ENCODE measurements at regions not wholly inside any gene's neighbourhood (a gene's known extent, or its start where the extent isn't known, plus 50 kb on each side); places are given as distances from the start of the nearest gene placed in this dataset.

DNA sequence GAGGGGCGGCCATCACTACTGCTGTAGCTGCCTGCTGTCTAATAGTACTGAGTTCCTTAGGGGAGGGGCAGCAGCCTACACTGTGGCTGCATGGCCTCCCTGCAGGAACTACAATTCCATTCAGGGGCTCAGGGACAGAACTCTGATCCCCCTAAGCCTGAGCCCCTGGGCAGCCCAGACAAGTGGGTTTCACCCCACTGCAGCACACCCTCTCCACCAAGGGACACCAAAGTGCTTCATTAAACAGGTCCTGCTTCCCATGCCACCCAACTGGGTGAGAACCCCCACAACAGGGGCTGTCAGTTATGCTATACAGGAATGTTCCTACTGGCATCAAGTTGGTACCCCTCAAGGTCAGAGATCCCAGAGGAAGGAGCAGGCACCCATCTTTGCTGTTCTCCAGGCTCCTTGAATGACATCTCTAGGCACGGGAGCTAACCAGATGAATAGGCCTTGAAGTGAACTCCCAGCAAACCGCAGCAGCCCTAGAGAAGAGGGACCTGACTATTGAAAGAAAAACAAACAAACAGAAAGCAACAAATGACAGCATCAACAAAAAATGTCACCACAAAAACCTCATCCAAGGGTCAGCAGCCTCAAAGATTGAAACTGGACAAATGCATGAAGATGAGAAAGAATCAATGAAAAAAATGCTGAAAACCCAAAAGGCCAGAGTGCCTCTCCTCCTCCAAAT is 437.4 kb downstream of the NUF2 start:
- DNase-seq, result no peak

DNA sequence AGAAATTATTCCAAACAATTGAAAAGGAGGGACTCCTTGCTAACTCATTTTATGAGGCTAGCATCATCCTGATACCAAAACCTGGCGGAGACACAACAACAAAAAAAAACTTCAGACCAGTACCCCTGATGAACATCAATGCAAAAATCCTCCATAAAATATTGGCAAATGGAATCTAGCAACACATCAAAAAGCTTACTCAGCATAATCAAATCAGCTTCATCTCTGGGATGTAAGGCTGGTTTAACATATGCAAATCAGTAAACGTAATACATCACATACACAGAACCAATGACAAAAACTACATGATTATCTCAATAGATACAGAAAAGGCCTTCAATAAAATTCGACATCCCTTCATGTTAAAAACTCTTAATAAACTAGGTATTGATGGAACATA is 440.1 kb downstream of the NUF2 start:
- DNase-seq, result no peak

DNA sequence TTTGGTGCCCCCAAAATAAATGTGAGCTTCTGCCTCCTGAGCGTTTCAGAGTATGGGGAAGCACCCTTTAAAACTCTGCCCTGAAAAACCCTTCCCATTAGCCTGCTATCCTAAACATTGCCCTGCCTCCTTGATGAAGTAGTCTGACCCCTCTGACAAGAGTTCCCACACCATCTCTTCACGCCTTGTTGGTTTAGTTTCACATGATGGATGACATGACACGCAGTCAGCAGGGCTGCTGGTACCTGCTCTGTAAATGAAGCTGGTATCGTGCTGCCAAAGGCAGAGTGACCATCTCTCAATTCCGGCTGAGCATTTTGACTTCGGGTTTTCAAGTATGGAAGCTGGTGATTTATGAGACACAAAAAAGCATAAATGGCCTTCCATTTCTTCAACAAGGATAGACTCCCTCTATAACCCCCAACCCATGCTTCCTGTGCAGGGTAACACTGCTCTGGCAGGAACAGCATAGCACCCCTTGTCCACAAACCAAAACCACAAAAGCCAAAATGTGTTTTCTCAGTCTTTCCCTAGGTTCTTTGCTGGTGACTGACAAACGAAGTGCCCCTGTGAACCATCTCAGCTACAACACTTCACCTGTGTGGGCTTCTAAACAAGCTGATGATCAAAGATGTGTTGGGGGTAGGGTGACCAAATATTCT is 444.6 kb downstream of the NUF2 start:
- DNase-seq, result no peak

DNA sequence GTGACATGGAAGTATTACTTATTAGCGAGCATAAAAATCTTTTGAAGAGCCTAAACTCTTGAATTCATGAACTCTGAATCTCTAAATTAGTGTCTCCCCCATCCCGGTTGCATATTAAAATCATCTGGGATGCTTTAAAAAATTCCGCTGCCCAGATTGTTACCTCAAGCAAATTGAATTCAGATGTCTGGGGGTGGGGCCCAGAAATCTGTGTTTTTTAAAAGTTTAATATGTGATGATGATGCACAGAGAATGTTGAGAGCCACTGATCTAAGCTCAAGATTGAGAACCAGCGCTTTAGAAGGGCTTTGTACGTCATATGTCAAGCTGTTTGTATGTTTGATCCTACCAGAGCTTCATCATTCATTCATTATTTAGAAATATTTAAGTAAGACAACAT is 446.8 kb downstream of the NUF2 start:
- DNase-seq, result no peak

DNA sequence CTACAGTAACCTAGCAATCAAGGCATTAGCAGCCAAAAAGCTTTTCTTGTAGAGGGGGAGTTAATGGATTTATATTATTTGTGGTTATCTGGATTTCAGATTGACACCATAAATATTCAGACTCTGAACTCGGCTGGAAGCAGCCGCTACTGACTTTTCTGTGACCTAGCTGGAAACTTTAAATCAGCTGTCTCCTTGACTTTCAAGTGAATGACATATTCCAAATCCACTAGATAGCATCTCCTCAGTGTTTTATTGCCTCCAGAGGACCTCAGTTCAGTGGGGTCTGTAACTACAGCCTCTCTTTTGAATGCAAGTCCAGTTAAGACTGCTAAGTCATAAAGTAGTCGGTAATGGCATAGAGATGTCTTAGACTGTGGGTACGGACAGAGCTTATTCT is 448.5 kb downstream of the NUF2 start:
- DNase-seq, result no peak

DNA sequence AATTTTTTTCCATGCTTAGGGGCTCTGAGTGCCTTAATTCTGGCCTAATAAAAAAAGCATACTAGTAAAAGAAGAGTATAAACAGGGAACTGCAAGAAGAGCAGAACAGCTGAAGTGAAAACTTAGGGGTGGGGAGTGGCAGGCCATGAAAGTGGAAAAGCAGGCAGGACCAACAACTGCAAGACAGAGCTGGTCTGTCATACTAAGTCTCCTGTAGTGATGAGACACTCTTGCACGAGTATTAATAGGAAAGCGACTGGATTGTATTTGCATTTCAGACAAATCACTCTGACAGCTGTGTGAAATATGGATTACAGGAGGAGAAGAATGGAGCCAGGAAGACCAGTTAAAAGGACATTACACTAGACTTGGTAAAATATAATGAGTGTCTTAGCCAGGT is 449.9 kb downstream of the NUF2 start:
- DNase-seq, result no peak

DNA sequence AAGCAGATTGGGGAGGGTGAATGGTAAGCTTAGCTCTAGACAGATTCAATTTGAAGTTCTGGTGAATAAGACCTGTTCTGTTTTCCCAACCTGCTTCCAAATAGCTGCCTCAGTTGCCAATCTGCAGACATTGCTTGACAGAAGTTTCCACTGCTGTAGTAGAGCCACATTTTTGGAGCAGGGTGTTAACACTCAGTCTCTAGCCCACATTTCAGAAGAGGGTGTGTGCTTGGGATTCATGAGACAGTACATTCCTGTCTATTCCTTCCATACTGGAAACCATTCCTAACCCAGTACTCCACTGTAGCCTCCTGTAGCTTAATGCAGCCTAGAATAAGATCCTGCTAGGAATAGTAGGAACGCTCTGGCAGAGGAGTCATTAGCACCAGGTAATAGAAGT is 450.5 kb downstream of the NUF2 start:
- DNase-seq, result no peak

DNA sequence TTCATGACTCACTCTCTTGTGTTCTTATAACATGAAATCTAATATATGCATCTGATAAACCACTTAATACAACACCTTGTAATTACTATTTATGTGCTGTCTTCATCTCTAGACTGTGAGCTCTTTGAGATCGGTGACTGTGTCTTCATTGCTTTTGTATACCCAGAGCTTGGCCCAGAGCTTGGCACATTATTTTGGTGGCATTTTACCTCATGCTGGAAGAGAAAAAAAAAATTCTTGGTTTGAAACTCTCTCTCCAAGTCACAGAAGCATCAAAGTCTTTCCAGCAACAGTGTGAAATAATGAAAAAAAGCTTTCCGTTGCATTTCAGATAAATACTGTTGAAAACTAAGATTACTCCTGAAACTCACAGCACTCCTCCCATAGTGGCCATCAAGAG is 451.6 kb downstream of the NUF2 start:
- DNase-seq, result no peak

DNA sequence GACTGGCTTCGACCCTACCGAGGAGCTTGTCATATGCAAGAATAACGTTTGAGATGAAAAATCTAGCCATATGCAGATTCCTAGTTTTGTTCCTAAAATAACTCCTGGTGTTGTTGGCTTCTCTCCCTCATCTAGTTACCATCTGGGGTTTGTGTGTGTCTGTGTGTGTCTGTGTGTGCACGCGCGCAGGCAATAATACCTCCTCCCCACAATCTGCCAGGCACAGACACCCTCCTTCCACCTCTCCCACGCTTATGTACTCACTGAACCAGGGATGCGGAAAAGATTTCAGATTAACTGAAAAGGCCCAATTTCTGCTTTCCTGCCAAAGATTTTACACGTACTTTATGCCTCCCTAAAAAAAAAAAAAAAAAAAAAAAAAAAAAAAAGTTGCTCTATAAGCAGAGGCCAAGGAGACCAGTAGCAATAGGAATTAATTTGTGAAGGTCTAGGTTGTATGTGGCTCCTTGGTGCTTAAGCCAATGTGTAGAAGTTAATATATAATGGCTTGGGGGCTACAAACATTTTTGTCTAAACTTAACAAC is 452.7 kb downstream of the NUF2 start:
- DNase-seq, result no peak

DNA sequence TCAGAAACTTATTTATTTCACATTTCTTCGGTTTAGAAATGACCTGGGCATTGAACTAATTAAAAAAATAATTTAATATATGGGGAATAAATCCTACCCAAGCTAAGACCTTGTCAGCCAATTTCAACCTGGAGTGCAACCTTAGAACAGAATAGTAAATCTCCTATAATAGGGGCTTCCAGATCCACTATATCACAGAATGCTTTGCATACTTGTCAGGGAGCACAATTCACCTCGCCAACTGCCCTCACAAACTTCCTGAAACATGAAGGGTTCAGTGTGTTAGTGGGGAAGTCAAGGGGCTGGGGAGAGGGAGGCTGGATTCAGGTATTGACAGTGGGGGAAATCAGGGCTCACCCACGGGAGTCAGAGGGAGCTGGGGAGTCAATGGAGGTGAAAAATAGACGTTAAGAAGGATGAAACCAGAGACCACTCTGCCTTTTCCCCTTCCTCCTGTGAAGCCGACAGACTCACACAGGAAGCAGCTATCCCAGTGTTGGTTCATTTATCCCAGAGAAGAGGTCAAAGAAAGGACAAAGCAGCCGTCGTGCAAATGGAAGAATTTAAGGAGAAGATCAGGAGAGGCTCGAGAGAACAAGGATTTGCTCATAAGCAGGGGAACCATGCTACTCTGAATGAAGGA is 453.3 kb downstream of the NUF2 start:
- no peak for DNase-seq

DNA sequence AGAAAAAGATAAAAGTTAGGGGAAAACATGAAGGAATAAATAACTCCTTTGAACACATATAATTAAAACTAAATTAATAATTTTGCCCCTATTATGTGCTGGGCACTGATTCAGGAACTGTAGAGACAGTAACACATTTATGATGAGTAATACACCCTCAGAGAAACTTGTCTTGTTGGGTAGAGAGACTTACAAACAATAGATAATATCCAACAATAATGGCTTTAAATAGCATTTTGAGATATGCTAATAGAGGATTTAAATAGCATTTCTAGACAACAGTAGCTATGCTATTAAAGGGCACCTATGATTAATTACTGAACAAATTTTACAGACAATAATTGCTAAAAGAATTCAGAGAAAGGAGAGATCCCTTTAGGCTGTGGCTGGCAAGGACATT is 455.5 kb downstream of the NUF2 start:
- no peak for DNase-seq

DNA sequence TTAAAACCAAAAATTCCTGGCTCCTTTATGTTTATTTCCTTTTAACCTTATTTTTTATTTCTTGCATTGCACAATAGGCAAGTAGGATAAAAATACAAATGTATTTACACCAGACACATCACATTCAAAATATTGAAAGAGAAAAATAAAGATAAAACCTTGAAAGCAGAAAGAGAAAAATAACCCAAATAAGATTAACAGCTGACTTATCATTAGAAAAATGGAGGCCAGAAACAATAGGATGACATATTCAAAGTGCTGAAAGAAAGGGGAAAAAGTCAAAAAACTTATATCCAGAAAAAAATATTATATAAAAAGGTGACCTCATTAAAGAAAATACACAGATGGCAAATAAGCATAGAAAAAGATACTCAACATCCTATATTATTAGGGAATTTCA is 459.4 kb downstream of the NUF2 start:
- DNase-seq, result no peak

DNA sequence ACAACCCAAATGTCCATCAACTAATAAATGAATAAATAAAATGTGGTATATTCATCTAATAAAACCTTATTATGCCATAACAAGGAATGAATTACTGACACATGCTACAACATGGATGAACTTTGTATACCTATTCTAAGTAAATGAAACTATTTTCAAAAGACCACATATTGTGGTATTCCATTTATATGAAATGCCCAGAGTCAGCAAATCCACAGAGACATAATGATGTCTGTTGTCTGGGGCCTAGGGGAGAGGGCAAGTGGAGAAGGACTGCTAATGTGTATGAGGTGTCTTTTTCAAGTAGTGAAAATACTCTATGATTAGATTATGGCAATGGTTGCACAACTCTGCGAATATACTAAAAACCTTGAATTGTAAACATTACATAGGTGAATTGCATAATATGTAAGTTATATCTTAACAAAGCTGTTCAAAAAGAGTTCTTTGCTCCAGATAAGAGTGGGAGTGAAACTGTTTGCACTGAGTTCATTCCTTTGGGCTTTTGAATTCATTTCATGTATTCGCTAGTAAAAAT is 464.2 kb downstream of the NUF2 start:
- no peak for DNase-seq

DNA sequence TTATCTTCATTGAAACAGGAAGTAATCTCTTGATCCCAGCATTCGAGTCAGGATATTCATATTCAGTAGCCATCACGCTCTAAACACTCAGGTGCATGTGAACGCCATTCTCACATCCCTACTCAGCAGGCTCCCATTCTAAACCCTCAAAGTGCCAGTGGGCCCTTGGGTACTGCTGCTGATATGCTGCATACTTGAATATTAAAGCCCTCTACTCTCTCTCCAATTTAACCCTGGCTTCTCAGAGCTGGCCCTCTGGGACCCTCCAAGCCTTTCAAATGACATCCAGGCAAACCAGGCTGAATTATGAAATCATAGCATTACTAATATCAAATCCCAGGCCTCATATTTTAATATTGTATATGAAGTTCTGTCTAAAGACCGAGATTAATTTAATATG is 468.2 kb downstream of the NUF2 start:
- no peak for DNase-seq

DNA sequence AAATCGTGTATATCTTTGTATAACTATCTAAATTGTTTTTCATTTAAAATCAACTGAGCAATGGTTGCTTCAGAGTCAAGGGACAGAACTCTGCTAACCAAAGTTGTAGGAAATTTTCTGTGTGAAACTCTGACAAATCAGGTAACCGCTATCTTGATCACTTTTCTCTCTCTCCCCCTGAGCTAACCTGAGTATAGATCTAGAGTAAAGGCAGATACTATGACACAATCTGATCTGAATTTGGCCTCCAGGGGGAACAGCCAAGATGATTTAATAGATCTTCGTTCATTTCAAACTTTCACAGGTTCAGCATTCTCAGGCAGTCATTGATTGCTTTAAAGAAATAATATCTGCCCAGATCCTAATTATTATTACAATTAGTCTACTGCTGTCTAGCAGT is 472.8 kb downstream of the NUF2 start:
- DNase-seq, result no peak

DNA sequence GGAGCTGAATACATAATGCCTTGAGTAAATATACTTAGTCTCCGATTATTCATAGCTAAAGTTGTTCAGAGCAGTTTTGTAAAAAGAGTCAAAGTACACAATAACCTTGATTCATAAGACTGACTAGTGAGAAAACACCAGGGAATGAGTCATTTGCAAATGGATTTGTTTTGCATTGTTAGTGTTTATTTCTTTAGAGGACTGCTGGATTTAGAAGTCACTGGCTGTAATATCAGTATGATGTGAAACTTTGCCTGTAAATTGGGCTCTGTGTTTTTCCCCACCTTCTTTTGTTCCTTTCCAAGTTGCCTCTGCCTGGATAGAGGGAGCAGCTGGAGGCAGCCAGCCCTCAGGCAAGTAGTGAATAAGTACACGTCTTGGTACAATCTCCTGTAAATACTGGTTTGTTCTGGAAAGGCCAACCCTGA is 474.7 kb downstream of the NUF2 start:
- no peak for DNase-seq

DNA sequence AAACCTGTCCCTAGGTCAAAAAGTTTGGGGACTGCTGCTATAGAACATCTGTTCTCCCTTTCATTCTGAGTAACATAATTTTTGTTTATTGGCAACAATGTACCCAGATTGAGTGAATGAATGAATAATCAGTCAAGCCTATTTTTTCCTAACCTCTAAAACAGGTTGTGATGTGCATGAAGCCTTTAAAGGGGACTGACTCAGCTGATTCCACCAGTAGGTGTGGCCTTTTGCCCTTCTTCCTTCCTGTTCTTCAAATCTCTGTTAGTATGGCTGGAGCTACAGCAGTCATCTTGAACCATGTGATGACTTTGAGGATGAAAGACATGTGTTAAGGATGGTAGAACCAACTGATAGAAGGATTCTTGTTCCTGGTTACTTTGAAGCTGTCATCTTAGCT is 476.1 kb downstream of the NUF2 start:
- no peak for DNase-seq

DNA sequence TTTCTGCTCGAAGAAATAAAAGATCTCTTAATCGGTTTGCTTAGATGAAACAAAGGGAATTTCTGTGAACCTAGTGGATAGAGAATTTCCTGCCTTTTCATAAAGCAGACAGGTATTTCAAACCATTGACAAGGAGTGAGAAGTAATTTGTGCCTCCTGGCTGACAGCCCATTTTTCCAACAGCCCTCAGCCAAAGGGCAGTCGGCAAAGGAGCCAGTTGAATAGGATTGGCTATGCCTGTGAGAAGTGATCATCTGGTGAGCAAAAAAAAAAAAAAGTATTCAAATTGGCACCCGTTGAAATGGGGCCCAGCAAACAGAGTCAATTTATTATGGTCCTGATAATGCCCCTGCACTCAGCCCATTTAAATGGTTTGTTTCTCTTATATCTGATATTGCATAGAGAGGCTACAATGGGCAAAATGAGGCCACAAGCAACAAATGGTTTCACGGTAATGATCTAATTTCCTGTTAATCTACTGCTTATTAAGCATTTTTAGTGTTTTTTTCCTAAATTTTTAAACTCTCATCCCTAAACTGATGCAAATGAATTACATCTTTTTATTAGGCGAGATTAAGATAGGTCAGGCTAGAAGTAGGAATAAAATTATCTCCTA is 477.5 kb downstream of the NUF2 start:
- DNase-seq, result no peak

DNA sequence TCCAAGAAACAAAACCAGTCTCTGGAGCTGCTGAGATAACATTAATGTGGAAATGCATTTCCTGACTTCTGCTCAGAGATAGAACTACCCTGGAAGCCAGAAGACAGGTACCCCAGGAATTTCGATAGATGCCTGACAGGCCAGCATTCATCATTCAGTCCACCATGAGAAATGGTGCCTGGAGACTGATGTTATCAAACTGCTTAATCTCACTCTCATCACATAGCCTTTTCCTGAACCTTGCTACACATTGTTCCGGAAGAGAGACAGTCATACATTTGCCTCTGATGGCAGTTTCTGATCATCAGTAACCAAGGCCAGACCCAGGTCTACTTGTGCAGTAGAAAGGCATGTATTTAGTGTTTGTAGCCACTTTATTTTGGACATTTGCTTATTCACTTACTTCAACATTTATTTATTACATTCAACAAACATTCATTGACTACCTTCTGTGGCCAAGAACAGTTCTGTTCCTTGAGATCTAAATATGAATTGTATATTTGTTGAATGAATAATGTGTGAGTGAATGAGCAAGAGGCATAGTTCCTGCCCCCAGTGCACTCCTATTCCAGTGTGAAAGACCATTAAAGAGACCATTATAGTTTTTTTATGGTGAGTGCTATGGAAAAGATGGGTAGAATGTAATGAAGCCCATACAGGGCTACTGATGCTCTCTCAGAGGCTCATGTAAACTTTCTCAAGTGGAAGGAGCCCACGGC is 485.7 kb downstream of the NUF2 start:
- DNase-seq, result no peak

DNA sequence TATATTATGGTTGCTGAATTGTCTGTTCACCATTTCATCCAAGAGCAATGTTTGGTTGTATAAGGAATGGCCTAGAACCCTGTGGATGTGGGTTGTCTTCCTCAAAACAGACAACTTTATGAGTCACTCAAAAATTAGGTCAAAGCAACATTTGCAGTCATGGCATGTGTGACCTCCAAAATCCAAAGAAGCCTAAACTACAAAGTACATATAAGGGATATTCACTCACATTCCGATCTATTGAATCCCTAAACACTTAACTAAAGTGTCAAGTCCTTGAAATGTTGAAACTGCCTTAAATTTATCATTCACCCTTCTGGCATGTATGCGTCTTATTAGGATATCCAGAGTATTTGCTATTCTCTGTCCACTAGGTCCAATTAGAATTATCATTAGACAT is 491.5 kb downstream of the NUF2 start:
- no peak for DNase-seq

DNA sequence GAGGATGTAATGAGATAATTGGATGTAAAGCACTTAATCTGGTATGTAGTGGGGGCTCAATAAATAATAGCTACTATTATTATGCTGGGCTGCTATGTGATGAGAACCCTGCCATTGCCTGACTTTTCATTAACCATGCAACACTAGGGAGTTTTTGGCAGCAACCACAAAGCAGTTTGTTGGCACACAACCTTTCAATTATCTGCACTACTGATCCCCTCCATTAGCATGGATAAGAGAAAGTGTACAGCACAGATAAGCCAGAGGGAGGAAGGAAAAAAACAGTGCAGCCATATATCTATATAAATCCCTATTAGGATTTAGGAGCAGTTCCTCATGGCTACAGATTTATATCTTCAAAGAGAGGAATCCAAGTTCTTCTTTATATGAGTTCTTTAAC is 498.5 kb downstream of the NUF2 start:
- DNase-seq, result no peak

DNA sequence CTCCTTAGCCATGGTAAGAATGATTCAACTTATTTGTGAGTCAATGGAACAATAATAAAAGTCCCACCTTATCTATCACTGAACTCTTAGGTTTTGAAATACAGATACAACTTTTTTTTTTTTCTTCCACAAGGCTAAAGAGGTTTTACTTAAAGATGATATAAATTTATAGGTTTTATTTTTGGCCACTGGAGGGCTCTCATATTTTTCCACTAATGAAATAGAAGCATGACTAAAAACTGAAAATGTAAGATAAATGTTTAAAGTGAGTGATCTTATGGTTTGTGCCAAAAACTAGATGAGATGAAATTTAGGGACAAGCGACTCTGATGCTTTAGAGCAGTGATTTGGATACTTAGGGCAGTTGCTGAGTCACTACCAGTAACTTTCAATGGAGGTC is 499.0 kb downstream of the NUF2 start:
- no peak for DNase-seq

DNA sequence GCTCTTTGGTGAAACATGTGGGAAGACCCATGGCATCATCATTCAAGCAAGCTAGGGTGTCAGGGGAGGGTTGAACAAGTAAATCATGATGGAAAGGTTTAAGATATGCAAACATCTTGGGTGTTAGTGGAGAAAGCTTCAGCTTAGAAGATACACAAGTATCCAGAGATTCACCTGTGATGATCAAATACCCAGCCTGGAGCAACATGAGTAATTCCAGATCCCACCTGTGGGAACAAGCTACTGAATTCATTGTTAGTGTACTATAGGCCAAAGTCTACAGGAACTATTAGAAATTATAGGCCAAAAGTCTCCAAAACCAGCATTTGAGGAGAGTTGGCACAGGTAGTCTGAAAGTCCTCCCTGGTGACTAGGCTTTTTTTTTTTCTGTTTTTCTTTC is 499.9 kb downstream of the NUF2 start:
- DNase-seq, result no peak
